OCI-LY3 (cell line): ENCODE measurements at regions not wholly inside any gene's neighbourhood (a gene's known extent, or its start where the extent isn't known, plus 50 kb on each side); places are given as distances from the start of the nearest gene placed in this dataset.

ENCODE experiments used
- H2AFZ ChIP-seq: fragments of 200-600, 300-600 bp; shearing (Covaris generic); 2 replicates; pipeline ENCODE4 v1.6.0; 2014; ENCODE audit warnings: antibody characterized with exemption, low read depth, low read length
- H3K27ac ChIP-seq: fragments of 200-600, 300-600 bp; sonication (generic); 2 replicates; pipeline ENCODE4 v1.5.1; 2014; ENCODE audit warnings: mild to moderate bottlenecking, low read length, moderate library complexity, mixed read lengths
- H3K27me3 ChIP-seq: fragments of 200-600, 300-600 bp; sonication (generic); 2 replicates; pipeline ENCODE4 v1.6.1; 2014; ENCODE audit warnings: low read depth, low read length, mixed read lengths
- H3K36me3 ChIP-seq: fragments of 200-600, 300-600 bp; sonication (generic); replicated peaks from 2 replicates; pipeline ENCODE3; 2014; ENCODE audit warnings: low read depth, low read length, mixed read lengths
- H3K4me1 ChIP-seq: fragments of 300-600, 200-600 bp; sonication (generic); 2 replicates; pipeline ENCODE4 v1.6.1; 2014; ENCODE audit warnings: low read length, mixed read lengths
- H3K4me2 ChIP-seq: fragments of 200-600, 300-600 bp; sonication (generic); 2 replicates; pipeline ENCODE4 v1.6.1; 2014; ENCODE audit warnings: low read length, mixed read lengths
- H3K4me3 ChIP-seq: fragments of 300-600, 200-600 bp; sonication (generic); 2 replicates; pipeline ENCODE4 v1.5.1; 2014; ENCODE audit warnings: antibody characterized with exemption, mild to moderate bottlenecking, low read length, moderate library complexity
- H3K79me2 ChIP-seq: fragments of 300-600, 200-600 bp; shearing (Covaris generic); 2 replicates; pipeline ENCODE4 v1.6.1; 2014; ENCODE audit warnings: mild to moderate bottlenecking, low read length, mixed read lengths
- H3K9ac ChIP-seq: fragments of 300-600, 200-600 bp; shearing (Covaris generic); 2 replicates; pipeline ENCODE4 v1.6.0; 2014; ENCODE audit warnings: mild to moderate bottlenecking, low read length, moderate library complexity
- H3K9me3 ChIP-seq: fragments of 200-600, 300-600 bp; shearing (Covaris generic); 2 replicates; pipeline ENCODE4 v1.6.1; 2014; ENCODE audit warnings: low read length, mixed read lengths; ENCODE audit not compliant: insufficient read depth
- H4K20me1 ChIP-seq: fragments of 200-600, 300-600 bp; sonication (generic); 2 replicates; pipeline ENCODE4 v1.6.1; 2016; ENCODE audit warnings: low read length, mixed read lengths; ENCODE audit not compliant: insufficient read depth
- EZH2phosphoT487 ChIP-seq: fragments of 200-600 bp; shearing (Covaris generic); IDR thresholded peaks from 2 replicates; pipeline ENCODE4 v1.6.1; 2018; ENCODE audit warnings: antibody characterized with exemption, mixed run types, low read depth
- TF ChIP-seq, protein P1 (sequence below): fragments of 200-600, 300-600 bp; sonication (generic); IDR thresholded peaks from 2 replicates; pipeline ENCODE4 v1.5.1; 2014; ENCODE audit warnings: antibody characterized with exemption, low read length, low read depth

DNA sequence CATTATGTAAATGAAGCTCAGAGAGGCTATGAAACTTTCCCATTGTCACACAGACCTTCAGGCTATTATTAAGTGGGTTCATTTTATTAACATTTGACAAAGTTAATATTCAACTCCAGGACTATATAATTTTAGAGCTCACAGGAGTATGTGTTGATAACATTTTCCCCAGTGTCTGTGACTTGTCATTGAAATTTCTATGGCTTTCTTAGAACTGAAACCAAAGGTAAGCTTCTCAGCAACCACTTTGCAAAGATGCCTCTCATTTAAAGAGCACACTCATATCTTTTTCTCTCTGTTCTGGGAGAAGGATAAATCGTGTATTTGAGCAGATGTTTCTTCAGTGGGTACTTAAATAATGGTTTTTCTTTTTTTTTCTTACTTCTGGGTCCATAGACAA is 61.8 kb upstream of the LHCGR start:
- Histone ChIP-seq H3K4me3 (no peak overlapping the region), H3K9ac (no peak overlapping the region)
- no peak for TF ChIP-seq EZH2phosphoT487

DNA sequence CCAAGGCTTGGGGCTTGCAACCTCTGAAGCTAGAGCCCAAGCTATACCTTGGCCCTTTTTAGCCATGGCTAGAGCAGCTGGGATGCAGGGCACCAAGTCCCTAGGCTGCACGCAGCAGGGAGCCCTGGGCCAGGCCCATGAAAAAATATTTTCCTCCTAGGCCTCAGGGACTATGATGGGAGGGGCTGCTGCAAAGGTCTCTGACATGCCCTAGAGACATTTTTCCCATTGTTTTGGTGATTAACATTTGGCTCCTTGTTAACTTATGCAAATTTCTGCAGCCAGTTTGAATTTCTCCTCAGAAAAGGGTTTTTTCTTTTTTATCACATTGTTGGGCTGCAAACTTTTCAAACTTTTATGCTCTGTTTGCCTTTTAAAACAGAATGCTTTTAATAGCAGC is 56.9 kb upstream of the LHCGR start:
- no peaks in the 10 kb centered on the region for H3K9me3 ChIP-seq
- TF ChIP-seq, protein P1, sequence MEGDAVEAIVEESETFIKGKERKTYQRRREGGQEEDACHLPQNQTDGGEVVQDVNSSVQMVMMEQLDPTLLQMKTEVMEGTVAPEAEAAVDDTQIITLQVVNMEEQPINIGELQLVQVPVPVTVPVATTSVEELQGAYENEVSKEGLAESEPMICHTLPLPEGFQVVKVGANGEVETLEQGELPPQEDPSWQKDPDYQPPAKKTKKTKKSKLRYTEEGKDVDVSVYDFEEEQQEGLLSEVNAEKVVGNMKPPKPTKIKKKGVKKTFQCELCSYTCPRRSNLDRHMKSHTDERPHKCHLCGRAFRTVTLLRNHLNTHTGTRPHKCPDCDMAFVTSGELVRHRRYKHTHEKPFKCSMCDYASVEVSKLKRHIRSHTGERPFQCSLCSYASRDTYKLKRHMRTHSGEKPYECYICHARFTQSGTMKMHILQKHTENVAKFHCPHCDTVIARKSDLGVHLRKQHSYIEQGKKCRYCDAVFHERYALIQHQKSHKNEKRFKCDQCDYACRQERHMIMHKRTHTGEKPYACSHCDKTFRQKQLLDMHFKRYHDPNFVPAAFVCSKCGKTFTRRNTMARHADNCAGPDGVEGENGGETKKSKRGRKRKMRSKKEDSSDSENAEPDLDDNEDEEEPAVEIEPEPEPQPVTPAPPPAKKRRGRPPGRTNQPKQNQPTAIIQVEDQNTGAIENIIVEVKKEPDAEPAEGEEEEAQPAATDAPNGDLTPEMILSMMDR, result no peak
- TF ChIP-seq EZH2phosphoT487, result no peak
- H3K4me3 ChIP-seq, result no peak overlapping the region
- H3K27me3 ChIP-seq, result no peaks in the 10 kb centered on the region
- H3K79me2 ChIP-seq, result no peaks in the 10 kb centered on the region
- H3K9ac ChIP-seq, result no peak overlapping the region
- H3K27ac ChIP-seq, result no peak overlapping the region
- no peaks in the 10 kb centered on the region for H4K20me1 ChIP-seq
- H3K36me3 ChIP-seq, result no peaks in the 10 kb centered on the region
- H3K4me2 ChIP-seq, result no peak overlapping the region
- no peak overlapping the region for H2AFZ ChIP-seq
- no peaks in the 10 kb centered on the region for H3K4me1 ChIP-seq

More for the DNA sequence above, 61.8 kb upstream of the LHCGR start:
- Histone ChIP-seq H3K36me3 (no peaks in the 10 kb centered on the region), H3K79me2 (no peaks in the 10 kb centered on the region), H3K27me3 (no peaks in the 10 kb centered on the region), H2AFZ (no peak overlapping the region), H3K4me1 (no peaks in the 10 kb centered on the region), H4K20me1 (no peaks in the 10 kb centered on the region), H3K9me3 (no peaks in the 10 kb centered on the region), H3K4me2 (no peak overlapping the region), H3K27ac (no peak overlapping the region)

DNA sequence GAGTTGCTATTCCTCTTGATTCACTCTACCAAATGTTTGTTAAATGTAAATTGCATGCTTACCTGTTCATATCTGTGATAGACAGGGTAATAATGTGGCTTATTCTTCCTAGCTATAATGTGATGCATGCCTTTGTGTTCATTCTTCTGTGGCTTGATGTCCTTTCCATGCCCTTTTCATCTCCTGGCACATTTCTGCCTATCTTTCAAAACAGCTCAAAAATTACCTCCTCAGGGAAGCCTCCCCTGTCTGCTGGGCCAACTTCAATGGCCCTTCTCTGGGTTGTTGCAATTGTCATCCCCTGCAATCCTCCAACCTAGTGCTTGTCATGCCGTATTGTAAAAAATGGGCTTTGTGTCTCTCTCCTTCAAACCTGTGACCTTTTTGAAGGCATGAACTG is 52.8 kb upstream of the LHCGR start:
- H3K9me3 ChIP-seq, result no peaks in the 10 kb centered on the region
- H3K27ac ChIP-seq, result no peak overlapping the region
- no peak for TF ChIP-seq EZH2phosphoT487
- TF ChIP-seq, protein P1, result no peak
- H3K36me3 ChIP-seq, result no peaks in the 10 kb centered on the region
- no peak overlapping the region for H3K4me2 ChIP-seq
- no peaks in the 10 kb centered on the region for H3K27me3 ChIP-seq
- H2AFZ ChIP-seq, result no peak overlapping the region
- no peak overlapping the region for H3K4me3 ChIP-seq
- H4K20me1 ChIP-seq, result no peaks in the 10 kb centered on the region
- H3K79me2 ChIP-seq, result no peaks in the 10 kb centered on the region
- H3K9ac ChIP-seq, result no peak overlapping the region
- H3K4me1 ChIP-seq, result no peaks in the 10 kb centered on the region
